AG04450 (cell line): ENCODE measurements at regions not wholly inside any gene's neighbourhood (a gene's known extent, or its start where the extent isn't known, plus 50 kb on each side); places are given as distances from the start of the nearest gene placed in this dataset.

Experiments used
- CTCF ChIA-PET: fragments of 300-600, 350-600 bp; formaldehyde crosslinking; extraction: SDS; loops from one replicate; lab custom pipeline; 2022; ENCODE audit warnings: antibody characterized with exemption, inconsistent platforms; lab: Charles Lee
- POLR2A ChIA-PET: fragments of 350-600 bp; formaldehyde crosslinking; extraction: SDS; loops from one replicate; lab custom pipeline; 2021; ENCODE audit warnings: antibody characterized with exemption, inconsistent platforms; lab: Yijun Ruan, JAX
- DNase-seq: peaks from one replicate; pipeline ENCODE4 v3.0.0-alpha.2; 2011; ENCODE audit warnings: low read depth, low spot score
- H3K27ac ChIP-seq: one replicate; pipeline ENCODE4 v1.5.1; 2012; ENCODE audit warnings: low read depth, low read length, control low read depth
- H3K27me3 ChIP-seq: one replicate; pipeline ENCODE4 v1.6.0; 2012; ENCODE audit warnings: low read length; ENCODE audit not compliant: control insufficient read depth, insufficient read depth
- H3K4me3 ChIP-seq: 2 replicates; pipeline ENCODE4 v1.5.1; 2011; ENCODE audit warnings: mild to moderate bottlenecking, low read depth, low read length, control low read depth
- H3K9me3 ChIP-seq: 2 replicates; pipeline ENCODE4 v1.5.1; 2012; ENCODE audit warnings: low read length; ENCODE audit not compliant: control insufficient read depth, insufficient read depth
- TF ChIP-seq, protein P1 (sequence below): IDR thresholded peaks from 2 replicates; pipeline ENCODE4 v1.5.1; 2011; ENCODE audit warnings: low read depth, low read length, control low read depth, inconsistent platforms

GRCh38 chr7:12488341-12488740 is 82.2 kb upstream of the SCIN start:
- Histone ChIP-seq H3K9me3 (no peaks in the 10 kb centered on the region), H3K27ac (no peak overlapping the region), H3K4me3 (no peak overlapping the region), H3K27me3 (no peaks in the 10 kb centered on the region)
- ChIA-PET POLR2A (no interaction called here), CTCF (interaction anchor here (0.7 to 7.2 kb wide), 11 partner anchors 13 to 652 kb away, joined by 3 to 147 read pairs (median 4); no protein-coding TSS in a partner anchor)
- TF ChIP-seq, protein P1, sequence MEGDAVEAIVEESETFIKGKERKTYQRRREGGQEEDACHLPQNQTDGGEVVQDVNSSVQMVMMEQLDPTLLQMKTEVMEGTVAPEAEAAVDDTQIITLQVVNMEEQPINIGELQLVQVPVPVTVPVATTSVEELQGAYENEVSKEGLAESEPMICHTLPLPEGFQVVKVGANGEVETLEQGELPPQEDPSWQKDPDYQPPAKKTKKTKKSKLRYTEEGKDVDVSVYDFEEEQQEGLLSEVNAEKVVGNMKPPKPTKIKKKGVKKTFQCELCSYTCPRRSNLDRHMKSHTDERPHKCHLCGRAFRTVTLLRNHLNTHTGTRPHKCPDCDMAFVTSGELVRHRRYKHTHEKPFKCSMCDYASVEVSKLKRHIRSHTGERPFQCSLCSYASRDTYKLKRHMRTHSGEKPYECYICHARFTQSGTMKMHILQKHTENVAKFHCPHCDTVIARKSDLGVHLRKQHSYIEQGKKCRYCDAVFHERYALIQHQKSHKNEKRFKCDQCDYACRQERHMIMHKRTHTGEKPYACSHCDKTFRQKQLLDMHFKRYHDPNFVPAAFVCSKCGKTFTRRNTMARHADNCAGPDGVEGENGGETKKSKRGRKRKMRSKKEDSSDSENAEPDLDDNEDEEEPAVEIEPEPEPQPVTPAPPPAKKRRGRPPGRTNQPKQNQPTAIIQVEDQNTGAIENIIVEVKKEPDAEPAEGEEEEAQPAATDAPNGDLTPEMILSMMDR, result no peak
- DNase-seq, result no peak

DNA sequence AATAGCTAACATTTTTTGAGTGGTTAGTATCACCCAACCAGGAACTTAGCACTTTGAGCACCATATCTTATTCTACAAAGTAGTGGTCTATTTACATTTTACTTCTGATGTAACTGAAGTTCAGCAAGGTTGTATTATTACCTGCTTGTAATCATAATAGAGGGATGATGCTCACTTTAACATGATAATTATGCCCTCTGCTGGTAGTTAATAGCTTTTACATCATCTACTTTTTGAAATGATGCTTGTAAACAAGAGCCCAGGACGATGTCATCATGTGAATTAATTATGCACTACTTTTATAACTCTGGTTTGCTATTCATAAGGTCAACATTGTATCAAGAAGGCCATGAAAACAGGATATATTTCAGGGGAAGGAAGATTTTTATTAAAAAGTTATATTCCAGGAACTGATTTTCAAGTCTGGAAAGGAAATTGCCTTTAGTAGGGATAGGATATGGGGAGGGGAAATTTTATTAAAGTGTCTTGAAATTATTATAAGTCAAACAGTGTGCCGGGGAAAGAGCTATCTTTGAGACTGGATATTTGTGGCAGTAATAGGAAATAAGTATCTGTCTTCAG is 80.3 kb upstream of the SCIN start:
- Histone ChIP-seq H3K27ac (no peak overlapping the region), H3K9me3 (no peaks in the 10 kb centered on the region), H3K4me3 (no peak overlapping the region), H3K27me3 (no peaks in the 10 kb centered on the region)
- peak; percentile 10 for DNase-seq
- POLR2A ChIA-PET, result no interaction called here
- CTCF ChIA-PET, result interaction anchor here (0.5 to 2.5 kb wide), 40 partner anchors 14 to 1061 kb away, joined by 3 to 275 read pairs (median 4); partner anchors contain the start of gene THSD7A
- TF ChIP-seq, protein P1, result peak; percentile 57

- Histone ChIP-seq H3K9me3 (no peaks in the 10 kb centered on the region), H3K27me3 (no peaks in the 10 kb centered on the region), H3K4me3 (no peak overlapping the region), H3K27ac (no peak overlapping the region)
- ChIA-PET CTCF (interaction anchor here (0.7 to 2.5 kb wide), 31 partner anchors 15 to 1062 kb away, joined by 3 to 275 read pairs (median 4); no protein-coding TSS in a partner anchor), POLR2A (no interaction called here)
- TF ChIP-seq, protein P1, result no peak
- no peak for DNase-seq
These were observed 79.6 kb upstream of the SCIN start for GRCh38 chr7:12490940-12491339.

DNA sequence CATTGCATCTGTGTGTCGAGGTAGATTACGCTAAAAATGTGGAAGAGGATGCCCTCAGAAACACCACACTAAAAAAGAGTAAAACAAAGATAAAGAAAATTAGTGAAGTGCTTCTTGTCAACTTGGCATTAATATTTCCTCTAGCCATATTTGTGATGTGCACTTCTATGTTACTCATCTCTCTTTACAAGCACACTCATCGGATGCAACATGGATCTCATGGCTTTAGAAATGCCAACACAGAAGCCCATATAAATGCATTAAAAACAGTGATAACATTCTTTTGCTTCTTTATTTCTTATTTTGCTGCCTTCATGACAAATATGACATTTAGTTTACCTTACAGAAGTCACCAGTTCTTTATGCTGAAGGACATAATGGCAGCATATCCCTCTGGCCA is 79.0 kb upstream of the SCIN start:
- ChIA-PET POLR2A (no interaction called here), CTCF (interaction anchor here (1.1 to 2.5 kb wide), 11 partner anchors 16 to 108 kb away, joined by 3 to 275 read pairs (median 17); no protein-coding TSS in a partner anchor)
- TF ChIP-seq, protein P1, result no peak
- Histone ChIP-seq H3K9me3 (no peaks in the 10 kb centered on the region), H3K27ac (no peak overlapping the region), H3K27me3 (no peaks in the 10 kb centered on the region), H3K4me3 (no peak overlapping the region)
- DNase-seq, result no peak

DNA sequence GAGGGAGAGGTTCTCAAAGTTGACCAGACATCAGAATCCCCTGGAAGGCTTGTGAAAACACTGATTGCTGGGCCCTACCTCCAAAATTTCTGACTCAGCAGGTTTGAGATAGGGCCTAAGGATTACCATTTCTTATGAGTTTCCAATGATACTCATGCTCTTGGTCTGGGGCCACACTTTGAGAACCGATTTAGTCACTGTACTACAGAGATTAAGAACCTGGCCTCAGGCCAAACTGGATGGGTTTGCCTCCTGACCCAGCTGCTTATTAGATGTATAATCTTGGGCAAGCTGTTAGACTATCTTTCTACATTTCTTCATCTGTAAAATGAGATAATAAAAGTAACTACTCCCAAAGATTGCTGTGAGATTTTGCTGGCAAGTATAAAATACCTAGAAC is 77.1 kb upstream of the SCIN start:
- no peak overlapping the region for H3K27ac ChIP-seq
- no peaks in the 10 kb centered on the region for H3K27me3 ChIP-seq
- TF ChIP-seq, protein P1, result no peak
- POLR2A ChIA-PET, result no interaction called here
- no peak for DNase-seq
- no peak overlapping the region for H3K4me3 ChIP-seq
- H3K9me3 ChIP-seq, result no peaks in the 10 kb centered on the region
- CTCF ChIA-PET, result interaction anchor here (1.4 kb wide), 1 partner anchor 35 kb away, joined by 18 read pairs; no protein-coding TSS in a partner anchor
